ENCODE measurements at regions not wholly inside any gene's neighbourhood (a gene's known extent, or its start where the extent isn't known, plus 50 kb on each side); places are given as distances from the start of the nearest gene placed in this dataset.
A peak's percentile ranks its signal among the peaks of the same experiment; 100 is the strongest.

DNA sequence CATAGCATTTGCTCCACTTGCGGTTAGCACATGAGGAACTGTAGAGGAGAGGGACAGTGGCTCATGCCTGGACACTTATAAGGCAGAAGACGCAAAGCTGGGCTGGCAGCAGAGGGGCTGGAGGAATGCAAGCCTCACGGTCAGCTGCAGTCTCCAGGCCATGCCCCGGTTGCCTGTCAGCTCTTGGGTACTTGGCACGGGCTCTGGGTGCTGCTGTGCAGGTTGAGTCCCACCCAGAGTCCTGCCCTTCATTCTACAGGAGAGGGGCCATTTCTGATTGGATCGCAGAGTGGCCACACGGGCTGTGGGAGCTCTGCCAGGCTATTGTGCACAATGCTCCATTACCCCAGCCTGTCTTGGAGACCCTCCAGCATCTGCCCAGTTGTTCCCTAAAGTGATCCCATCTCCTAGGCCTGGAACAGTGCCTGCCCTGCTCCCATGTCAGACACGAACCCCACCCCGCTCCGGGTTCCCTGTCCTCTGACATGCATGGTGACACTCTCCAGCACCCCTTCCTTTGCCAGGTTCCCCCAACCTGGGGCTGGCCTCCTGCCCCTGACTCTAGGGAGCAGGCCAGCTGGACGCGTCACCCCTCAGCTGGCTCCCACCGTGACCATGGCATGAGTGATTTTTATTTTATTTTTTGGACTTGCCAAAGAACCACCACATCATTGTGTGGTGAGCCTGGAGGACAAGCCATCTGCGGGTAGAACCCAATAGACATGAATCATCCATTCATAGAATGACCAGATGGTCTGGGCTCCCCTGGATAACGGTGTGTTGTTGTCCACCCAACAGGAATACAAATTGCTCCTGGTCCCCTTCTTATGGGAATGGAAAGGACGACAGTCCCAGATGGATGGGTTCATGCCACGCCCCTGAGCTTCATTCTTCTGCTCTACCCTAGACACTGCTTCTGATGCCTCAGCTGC lies 51.0 kb upstream of the KLF13 start (continued):
- TF ChIP-seq MYBL2 (CRISPR knock-in tag; IDR thresholded peaks at IDR 0.05) (no peak), NR2C2 (CRISPR knock-in tag; IDR thresholded peaks at IDR 0.05) (no peak)

DNA sequence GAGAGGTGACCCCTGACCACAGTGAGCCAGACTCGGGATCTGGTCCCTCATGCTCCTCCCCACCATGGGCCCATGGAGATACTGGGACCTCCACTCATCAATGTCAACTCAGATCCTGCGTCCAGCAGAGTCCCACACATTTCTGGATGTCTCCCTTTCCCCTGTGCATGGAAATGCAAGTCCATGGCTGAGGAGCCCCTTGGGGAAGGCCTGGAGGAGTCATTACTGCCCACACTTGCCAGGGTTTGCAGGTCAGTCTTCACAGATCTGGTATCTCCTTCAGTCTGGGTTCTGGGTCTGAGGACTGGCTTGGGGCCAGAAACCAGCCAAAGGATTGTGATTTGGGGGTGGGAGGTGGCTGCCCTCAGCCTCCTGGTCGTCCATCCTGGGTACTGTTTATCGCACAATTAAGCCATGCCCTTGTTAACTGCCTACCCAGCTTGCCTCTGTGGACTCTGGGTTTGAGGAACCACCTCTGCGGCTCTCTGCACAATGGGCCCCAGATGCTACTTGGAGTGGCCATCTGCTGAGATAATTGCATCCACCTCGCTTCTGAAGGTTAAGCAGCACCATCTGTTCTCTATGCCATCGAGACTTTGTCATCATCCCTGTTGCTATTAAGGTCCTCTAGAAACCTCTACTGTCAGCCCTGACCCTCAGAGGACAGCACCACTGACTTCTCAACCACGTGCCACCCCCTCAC lies 49.9 kb upstream of the KLF13 start:
- H3K9me3 Mint-ChIP-seq, result no peaks in the 10 kb centered on the region
- H3K36me3 Mint-ChIP-seq, result no peaks in the 10 kb centered on the region

More for the DNA sequence above, 49.9 kb upstream of the KLF13 start:
- ChIA-PET CTCF (interaction anchor here (1.6 kb wide), 1 partner anchor 158 kb away, joined by 3 read pairs; no protein-coding TSS in a partner anchor), POLR2A (no interaction called here)
- H3K4me3 Mint-ChIP-seq, result no peak overlapping the region
- H3K27ac Mint-ChIP-seq, result no peak overlapping the region
- DNase-seq (ENCODE audit: low spot score), result peak; percentile 3
- peaks cover 16% of the 10 kb centered on the region for H3K4me1 Mint-ChIP-seq
- TF ChIP-seq ETV6 (CRISPR knock-in tag; IDR thresholded peaks at IDR 0.05), result no peak
- no peak for TF ChIP-seq ZBTB21 (CRISPR knock-in tag; IDR thresholded peaks at IDR 0.05; ENCODE audit: borderline replicate concordance)
- no peak for TF ChIP-seq CREB1 (CRISPR knock-in tag; IDR thresholded peaks at IDR 0.05)
- no peak for TF ChIP-seq JUN (CRISPR knock-in tag; IDR thresholded peaks at IDR 0.05)
- TF ChIP-seq, protein P1, sequence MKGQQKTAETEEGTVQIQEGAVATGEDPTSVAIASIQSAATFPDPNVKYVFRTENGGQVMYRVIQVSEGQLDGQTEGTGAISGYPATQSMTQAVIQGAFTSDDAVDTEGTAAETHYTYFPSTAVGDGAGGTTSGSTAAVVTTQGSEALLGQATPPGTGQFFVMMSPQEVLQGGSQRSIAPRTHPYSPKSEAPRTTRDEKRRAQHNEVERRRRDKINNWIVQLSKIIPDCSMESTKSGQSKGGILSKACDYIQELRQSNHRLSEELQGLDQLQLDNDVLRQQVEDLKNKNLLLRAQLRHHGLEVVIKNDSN (CRISPR knock-in tag; IDR thresholded peaks at IDR 0.05), result no peak
- ATAC-seq, result no peak
- H3K27me3 Mint-ChIP-seq (ENCODE audit: low read depth), result no peaks in the 10 kb centered on the region; the same call in 1 of the 2 replicates

Data from WTC11 (cell line).